DMS79 treated with DMSO at 0.1 percent for 48 hours (cell line): ENCODE measurements at regions not wholly inside any gene's neighbourhood (a gene's known extent, or its start where the extent isn't known, plus 50 kb on each side); places are given as distances from the start of the nearest gene placed in this dataset.
"Not testable (repeated sequence)": the region's sequence is repeated elsewhere in the genome, so short reads cannot be mapped to it uniquely, and the experiment has no call there.

Source experiments
- DNase-seq: peaks from one replicate; lab custom pipeline; 2025; lab: John Stamatoyannopoulos, UW

DNA sequence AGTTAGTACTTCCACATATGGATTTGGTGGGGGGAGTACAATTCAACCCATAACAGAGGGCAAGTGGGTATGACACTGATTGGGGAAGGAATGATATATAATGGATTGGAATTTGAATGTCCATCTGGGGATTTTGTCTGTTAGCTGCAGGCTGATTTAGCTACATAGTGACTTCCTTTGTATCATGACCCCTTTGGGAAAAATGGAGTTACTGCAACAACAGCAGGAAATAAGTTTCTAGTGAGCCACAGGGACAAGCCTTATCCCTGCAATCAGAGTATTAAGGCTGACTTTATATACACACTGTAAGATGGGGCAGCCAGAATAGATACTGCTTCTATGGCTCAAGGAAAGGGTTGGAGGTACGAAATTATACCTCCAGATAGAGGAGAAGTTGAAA is 404.4 kb upstream of the MEIS1 start:
- no peak for DNase-seq

DNA sequence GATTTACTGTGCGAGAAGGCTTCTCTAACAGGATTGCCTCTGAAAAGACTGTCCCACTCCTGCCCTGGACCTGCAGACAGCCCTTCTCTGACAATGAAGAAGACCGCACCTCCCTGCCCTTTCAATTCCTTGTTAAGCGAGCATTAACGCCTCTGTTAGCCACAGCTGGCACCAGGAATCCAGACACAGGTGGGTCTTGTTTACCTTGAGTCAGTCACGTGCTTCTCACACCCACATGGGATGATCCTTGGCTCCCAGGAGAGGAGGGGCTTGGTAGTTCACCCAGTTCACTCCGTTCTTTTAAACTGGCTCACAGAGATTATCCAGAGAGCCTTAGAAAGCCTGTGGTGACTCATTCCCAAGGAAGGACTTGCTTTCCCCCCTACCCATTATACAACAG is 410.5 kb upstream of the MEIS1 start:
- DNase-seq = peak; percentile 40

DNA sequence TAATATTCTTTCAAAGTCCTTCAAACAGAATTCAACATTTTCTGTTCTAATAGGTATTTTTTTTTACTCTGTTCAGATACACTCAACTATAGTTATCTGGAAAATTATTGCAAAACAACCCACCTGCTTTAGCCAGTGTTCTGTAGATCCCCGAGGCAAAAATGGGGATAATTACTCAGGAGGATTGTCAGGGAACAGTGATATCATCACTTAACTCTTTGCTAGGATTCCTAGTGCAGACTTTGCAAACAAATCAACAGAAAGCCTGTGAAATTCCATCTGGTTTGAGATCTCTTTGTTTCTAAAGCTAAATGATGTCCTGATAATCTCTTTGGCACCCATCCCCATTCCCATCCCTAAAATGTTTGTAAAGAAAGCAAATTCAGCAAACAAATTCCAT is 413.6 kb upstream of the MEIS1 start:
- DNase-seq = no peak

DNA sequence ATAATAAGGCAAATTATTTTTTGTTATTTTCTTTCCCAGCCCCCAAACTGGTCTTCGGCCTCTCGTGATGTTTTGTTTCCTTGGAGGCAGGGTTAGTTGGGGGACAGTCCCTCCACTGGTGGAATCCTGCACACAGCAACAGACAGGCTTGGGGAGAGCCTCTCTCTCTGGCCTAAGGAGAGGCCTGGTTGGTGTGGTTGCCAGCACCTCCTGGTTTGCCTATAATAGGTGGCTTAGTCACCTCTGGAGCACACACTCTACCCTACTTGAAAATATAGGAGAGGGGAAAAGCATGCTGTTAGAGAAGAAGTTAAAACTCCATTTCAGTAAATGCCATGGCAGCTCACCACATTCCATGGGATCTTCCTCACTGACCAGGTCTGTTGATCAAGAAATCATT is 417.2 kb upstream of the MEIS1 start:
- DNase-seq = no peak

DNA sequence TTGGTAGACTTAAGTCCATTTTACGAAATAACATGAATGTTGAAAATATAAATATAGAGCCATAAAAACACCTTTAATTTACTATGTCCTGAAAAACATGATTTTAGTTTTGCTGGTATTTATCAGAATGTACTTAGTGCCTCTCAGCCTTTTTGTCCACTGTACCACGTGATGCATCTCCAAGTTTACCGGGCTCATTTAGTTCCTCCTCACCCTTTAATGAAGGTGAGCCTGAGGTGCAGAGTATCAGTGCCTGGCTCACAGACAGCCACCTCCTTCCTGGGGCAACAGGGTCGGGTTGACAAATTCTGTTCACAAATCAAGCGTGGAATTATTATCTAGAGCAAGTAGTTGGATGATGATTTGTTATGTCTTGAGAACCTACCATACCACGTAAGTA is 420.5 kb upstream of the MEIS1 start:
- DNase-seq = no peak

DNA sequence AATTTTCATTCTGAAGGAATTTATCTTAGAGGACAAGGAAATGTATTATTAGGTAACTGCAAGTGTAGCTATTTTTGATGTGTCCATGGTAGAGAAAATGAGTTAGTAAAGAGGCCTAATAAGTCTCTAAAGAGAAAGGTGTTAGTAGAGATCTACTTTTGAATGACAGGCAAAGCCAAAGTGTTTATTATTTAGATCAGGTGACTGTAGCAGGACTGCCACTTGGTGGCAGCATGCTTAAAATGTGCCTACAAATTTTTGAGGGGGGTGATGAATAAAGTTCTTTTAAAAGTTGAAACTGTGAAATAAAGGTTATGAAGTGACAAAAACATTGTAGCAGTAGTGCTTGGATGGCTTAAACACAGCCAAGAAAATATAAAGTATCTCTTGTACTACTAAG is 421.5 kb upstream of the MEIS1 start:
- DNase-seq = no peak

DNA sequence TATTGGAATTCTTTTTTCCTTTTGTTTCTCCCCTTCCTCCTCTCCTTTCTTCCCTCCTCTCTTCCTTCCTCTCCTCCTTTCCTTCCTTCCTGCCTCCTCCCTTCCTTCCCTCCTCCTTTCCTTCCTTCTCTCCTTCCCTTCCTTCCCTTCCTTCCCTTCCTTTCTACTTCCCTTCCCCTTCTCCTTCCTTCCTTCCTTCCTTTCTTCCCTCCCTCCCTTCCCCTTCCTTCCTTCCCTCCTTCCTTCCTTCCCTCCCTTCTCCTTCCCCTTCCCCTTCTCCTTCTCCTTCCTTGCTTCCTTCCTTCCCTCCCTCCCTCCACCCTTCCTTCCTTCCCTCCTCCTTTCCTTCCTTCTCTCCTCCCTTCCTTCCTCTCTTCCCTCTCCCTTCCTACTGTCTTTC is 431.0 kb upstream of the MEIS1 start:
- no peak for DNase-seq

DNA sequence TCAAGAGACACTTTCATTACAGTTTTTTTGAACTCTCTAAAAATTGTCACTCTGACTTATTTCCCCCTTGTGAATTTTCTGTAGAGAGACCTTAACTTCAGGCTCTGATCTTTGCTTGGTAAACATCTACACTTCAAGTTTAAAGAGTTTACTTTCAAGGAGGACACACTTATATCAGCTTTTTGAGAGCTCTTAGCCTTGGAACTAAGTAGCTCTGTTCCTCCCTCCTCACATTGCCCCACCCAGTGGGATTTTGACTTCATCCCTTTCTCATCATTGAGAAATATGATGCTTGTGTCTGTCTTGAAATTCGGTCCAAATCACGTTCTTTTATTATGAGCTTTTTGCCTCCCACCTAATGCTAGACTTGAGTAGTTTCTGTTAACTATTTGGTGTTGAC is 433.4 kb upstream of the MEIS1 start:
- peak; percentile 53 for DNase-seq

DNA sequence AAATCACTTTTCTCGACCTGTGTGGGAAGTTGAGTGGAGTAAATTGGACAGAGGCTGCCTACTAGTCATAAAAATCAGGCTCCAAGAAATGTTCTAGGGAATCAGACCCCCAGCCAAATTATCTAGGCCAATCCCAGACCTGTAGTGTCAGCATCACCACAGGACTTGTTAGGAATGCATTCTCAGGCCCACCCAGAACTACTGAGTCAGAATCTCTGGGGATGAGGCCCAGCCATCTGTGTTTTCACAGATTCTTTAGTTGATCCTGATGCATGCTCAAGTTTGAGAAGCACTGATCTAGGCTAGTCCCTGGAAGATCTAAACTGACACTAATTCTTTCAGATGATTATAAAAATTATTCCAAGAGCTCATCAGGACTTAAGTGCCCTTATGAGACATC is 434.0 kb upstream of the MEIS1 start:
- no peak for DNase-seq

DNA sequence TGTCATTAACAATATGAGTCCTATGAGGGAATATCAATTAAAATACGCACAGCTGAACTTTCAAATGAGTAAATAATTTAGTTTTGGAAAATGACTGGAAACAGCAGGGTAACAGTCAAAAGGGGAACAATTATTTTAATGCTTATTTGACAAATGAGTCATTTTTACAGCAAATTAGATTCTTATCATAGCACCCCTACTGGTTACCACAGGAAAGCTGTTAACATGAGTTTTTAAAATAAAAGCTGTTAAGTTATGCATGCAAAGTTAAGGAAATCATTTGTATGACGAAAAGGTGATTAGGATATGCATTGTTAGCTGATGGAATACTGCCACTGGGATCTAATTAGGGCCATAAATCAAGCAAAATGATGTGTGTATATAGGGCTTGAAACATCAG is 435.1 kb upstream of the MEIS1 start:
- DNase-seq = no peak

DNA sequence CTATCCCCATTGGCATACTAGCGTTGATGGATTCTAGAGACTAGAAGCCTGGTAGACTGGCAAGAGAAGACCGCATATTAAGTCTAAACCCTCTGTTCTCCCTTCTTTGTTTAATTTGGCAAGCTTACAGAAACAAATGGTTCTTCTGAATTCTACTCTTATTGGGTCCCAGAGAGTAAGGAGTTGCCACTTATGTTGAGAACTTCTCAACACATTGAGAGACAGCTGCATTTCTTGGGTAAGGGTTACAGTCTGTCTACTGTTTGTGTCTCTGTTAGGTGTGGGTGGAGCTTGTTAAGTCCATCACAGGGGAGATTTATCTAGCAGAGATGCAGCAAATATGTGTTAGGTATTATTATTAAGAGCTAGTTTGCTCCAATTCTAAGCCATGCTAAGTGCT is 435.8 kb upstream of the MEIS1 start:
- peak; percentile 96 for DNase-seq

DNA sequence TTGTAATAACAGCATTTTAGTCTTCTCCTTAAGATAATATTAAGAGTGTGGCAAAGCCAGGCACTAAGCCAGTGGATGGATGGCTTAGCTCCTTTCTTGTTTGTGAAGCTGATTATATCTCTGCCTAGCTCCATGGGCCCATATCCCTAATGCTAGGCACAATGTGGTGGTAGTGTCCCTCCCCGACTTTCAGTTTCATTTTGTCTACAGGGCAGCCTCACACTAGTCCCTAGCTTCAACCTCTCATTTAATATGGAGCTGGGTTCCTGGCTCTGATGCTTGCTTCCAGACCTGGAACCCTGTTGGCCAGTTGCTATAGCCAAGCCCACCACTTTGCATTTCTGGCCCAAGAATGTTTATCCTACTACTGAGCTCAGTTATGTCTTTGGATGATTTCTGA is 437.0 kb upstream of the MEIS1 start:
- no peak for DNase-seq

DNA sequence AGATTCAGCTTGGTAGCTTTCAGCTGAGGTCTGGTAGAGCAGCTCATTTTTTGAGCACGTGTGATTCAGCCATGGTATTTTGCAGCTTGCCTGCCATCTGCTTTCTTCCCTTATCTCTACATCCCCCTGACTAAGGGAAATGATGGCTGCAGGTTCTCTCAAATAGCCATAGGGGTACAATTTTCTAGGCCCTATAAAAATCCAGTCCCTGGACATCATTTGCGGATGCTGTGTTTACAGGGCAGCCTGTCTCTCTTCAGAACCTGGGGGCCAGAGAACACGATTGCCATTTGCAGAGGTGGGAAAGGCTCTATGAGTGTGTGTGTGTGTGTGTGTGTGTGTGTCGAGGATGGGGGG is 442.7 kb upstream of the MEIS1 start:
- DNase-seq = no peak

DNA sequence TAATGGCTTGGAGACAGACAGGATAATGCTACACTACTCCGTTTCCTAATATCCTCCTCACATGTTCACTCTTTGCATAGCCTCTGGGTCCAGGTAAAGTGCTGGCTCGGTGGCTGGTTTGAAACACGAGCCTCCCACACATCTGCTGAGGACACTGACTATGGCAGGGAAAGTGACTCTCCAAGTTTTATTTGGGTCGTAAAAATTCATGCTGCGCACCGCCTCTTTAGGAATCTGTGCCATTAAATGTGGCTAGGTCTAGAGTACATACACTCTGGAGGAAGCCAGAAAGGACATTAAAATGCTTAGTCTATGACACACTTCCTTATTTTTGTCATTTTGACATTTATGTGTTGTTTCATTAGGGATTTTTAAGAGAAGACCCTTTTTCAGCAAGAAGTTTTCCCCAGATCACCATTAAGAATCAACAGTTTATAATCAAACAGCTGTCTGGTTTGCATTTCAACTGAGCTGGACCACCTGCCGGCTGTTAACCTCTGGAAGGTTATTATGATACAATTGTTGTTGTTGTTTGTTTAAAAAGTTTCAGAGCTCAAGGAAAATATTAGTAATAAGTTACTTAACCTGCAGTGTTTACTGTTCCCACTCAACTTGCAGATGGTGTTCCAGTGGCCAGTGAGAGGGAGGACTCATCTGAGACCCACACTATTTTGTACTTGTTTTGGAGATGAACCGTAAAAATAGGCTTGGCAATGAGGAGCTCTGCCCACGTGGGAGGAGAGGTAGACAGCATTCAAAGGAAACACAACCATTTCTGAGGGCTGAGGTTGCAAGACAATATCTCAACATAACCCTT is 443.3 kb upstream of the MEIS1 start:
- peak; percentile 98 for DNase-seq

DNA sequence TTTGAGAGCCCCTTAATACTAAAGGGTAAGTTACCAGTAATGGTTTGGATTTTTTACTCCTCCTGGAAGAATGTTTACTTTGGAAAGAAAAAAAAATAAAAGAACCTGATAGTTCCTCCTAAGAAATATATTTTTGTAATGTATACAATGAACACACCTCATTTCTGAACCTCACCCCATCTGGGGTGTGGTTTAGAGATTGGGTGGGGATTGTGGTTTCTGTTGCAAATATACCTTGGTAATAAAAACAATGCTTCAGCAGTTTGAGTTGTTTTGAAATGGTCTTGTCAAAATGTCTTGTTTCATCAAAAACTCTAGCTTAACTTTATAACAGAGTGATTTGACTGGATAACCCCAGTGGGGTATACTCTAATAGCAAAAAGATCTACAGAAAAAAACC is 448.9 kb upstream of the MEIS1 start:
- no peak for DNase-seq

DNA sequence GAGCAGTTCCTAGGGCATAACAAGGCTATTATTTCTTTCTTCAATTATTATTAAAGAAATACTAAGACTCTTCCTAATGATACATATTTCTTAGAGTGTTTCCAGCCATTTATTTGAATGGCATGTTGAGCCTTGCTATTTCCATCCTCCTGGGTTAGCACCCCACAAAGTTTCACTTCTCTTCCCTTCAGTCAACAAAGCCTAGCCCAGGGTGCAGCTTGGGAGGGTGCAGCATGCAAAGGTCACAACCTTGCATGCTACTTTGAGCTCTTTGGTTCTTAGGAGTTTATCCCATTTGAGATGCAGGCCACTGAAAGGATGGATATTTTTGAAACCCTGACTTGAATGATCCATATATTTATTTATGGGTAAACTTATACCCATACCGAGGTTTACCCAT is 454.4 kb upstream of the MEIS1 start:
- DNase-seq = no peak

DNA sequence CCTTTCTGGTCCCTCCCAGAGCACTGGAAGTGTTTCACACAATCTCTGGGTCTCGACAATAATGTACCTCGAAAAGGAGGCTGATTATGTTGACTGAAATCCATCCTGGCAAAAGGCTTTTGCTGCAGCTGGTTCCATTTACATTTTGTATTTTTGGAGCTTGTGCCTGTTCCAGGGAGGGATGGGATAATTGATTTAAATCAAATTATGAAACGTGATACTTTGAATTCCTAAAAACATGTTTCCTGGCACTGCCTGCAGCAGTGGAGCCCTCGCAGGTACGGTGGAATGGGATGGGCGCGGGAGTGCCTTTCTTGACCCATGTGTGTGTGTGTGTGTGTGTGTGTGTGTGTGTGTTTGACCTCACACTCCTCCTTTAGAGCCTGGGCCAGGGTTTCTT is 455.5 kb upstream of the MEIS1 start:
- DNase-seq = no peak

DNA sequence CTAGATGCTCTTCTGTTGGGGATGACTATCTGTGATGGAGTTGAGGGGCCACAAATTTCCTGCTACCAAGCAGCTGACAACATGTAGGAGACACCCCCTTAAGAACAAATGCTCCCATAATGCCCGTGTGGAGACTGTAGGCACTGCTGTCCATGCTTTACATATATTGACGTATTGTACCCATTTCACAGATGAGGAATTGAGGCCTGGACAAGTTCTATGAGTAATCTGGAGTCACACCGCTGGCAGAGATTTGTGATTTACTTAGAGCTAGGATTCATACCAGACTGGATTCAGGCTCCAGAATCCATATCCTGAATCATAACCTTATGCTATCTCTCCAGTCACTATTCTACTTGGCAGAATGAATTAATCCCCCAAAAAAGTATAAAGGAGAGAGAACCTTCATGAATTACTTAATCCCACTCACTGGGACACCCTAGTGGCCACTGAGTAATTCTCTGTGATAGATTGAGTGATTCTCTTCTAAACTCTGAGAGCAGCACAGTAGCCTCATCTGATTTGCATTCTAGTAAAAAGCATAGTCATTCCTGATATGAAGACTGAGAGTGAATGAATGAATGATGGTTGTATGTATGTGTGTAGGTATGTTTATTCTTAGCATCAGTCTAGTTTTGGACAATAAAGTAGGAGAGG is 460.7 kb upstream of the MEIS1 start:
- DNase-seq = no peak

DNA sequence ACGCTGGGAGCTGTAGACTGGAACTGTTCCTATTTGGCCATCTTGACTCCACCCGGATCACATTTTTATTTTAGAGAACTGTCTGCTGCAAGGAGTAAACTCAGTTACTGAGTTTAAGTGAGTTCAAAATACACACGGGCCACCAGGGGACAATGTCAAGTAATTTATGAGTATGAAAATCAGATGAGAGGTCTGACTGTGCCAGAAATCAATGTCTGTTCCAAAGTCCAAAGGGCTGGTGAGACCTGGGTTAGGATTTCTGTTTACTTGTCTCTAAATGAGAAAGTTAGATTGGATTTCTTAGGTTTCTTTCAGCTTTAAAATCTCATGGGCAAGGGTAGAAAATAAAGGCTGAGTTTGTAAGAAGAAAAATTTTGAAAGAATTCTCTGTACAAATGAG is 465.8 kb upstream of the MEIS1 start:
- no peak for DNase-seq

DNA sequence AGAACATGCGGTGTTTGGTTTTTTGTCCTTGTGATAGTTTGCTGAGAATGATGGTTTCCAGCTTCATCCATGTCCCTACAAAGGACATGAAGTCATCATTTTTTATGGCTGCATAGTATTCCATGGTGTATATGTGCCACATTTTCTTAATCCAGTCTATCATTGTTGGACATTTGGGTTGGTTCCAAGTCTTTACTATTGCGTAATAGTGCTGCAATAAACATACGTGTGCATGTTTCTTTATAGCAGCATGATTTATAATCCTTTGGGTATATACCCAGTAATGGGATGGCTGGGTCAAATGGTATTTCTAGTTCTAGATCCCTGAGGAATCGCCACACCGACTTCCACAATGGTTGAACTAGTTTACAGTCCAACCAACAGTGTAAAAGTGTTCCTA is 471.6 kb upstream of the MEIS1 start:
- not testable (repeated sequence) for DNase-seq

DNA sequence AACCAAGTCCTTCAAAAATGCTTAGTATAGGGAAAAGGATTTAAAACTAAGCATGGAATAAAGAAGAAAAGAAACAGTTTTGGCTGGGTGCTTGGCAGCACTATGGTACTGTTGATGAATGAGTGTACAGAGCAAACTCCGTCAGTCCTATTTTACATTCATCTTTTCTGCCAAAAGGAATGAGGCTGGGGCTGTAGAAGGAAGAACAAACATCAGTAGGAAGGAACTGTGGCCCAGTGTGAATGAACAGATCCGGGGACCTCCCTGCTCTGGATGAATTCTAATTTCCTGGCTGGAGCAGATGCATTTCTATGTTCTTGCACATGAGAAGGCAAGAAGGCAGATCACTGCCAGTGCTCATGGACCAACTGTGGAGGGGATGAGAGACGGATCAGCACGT is 474.0 kb upstream of the MEIS1 start:
- no peak for DNase-seq

DNA sequence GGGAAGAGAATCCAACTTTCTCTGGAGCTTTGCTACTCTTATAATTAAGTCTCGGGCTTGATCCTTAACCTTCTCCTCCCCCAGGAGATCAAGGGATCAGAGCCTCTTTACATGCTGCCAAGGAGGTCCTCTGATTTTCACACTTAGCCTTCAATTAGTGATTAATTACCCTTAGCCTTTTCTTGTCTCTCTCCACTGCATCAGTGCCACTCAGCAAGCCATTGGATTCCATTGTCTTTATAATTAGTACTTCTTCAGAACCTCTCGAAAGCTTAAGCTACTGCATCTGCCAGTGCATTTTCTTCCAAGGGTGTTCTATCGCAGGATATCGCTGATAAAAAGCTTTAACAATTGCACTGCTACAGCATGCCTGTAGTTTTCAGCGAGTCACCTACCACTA is 477.0 kb upstream of the MEIS1 start:
- peak; percentile 90 for DNase-seq

DNA sequence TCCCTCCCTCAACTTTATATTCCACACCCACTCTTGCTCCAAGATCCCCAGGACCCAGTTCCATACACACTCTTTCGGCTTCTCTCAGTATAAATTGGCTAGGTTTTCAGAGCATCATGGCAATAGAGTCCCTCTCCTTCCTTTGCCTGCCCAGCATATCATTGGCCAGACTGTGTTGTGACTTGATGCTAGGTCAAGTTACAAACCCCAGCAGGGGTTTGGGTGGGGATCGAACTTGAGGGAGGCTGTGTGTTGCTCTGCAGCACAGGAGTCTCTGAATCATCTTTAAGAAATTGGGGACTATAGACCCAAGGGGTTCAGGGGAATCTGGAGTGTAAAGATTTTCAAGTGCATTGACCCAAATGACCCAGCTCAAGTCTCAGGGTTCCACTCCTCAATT is 477.5 kb upstream of the MEIS1 start:
- DNase-seq = peak; percentile 27

DNA sequence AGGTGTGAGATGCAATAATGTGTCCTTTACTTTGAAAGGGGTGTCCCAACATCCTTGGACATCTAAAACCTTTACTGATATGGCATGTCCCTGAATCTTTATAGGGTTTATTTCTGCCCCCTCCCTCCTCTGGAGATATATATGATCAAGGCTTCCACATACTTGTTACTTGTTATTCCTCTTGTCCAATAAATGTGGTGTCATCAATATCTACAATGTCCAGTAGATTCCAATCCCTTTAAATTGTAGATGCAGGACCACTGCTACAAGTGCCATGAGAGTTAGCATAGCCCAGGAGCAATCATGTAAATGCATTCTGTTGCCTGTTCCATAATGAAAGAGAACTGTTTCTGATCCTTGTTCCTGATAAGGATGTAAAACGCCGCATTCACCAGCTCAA is 479.7 kb upstream of the MEIS1 start:
- DNase-seq = no peak
